Mesenchymal stem cell (in vitro differentiated cells and primary cell): ENCODE measurements at regions not wholly inside any gene's neighbourhood (a gene's known extent, or its start where the extent isn't known, plus 50 kb on each side); places are given as distances from the start of the nearest gene placed in this dataset.
"Not testable (repeated sequence)": the region's sequence is repeated elsewhere in the genome, so short reads cannot be mapped to it uniquely, and the experiment has no call there.

Source experiments
- DNase-seq: peaks from one replicate; pipeline ENCODE4 v3.0.0-alpha.2; 2013
- H2AFZ ChIP-seq: one replicate; pipeline ENCODE4 v1.6.1; 2013; ENCODE audit warnings: low read depth, mild to moderate bottlenecking, control low read depth, inconsistent platforms, low read length, moderate library complexity
- H2AK5ac ChIP-seq: 2 replicates; pipeline ENCODE4 v1.6.1; 2013; ENCODE audit warnings: low read length, moderate library complexity, mild to moderate bottlenecking, inconsistent platforms; ENCODE audit not compliant: severe bottlenecking
- H2BK120ac ChIP-seq: one replicate; pipeline ENCODE4 v1.6.1; 2013; ENCODE audit warnings: low read depth, mild to moderate bottlenecking, inconsistent platforms, low read length, moderate library complexity
- H2BK12ac ChIP-seq, 2 experiments: one replicate each; pipeline ENCODE4 v1.6.1; 2013; ENCODE audit warnings: inconsistent platforms in 2 of 2, low read length in 2 of 2, mild to moderate bottlenecking in 2 of 2, moderate library complexity in 2 of 2, control low read depth in 1 of 2
- H2BK15ac ChIP-seq: one replicate; pipeline ENCODE4 v1.6.1; 2013; ENCODE audit warnings: mild to moderate bottlenecking, low read depth, inconsistent platforms; ENCODE audit not compliant: poor library complexity, severe bottlenecking
- H2BK5ac ChIP-seq: 2 replicates; pipeline ENCODE4 v1.6.1; 2013; ENCODE audit warnings: low read depth, mild to moderate bottlenecking, low read length, control low read depth, inconsistent platforms; ENCODE audit not compliant: poor library complexity, severe bottlenecking
- H3K14ac ChIP-seq, 2 experiments: one replicate each; pipeline ENCODE4 v1.6.1; 2013; ENCODE audit warnings: inconsistent platforms in 2 of 2, low read length in 2 of 2, control low read depth in 1 of 2, mild to moderate bottlenecking in 1 of 2, moderate library complexity in 1 of 2
- H3K18ac ChIP-seq, 2 experiments: one replicate each; pipeline ENCODE4 v1.6.1; 2013; ENCODE audit warnings: inconsistent platforms in 2 of 2, low read length in 2 of 2, control low read depth in 1 of 2, low read depth in 1 of 2, mild to moderate bottlenecking in 1 of 2
- H3K23ac ChIP-seq, 2 experiments: one replicate each; pipeline ENCODE4 v1.6.1; 2013; ENCODE audit warnings: inconsistent platforms in 2 of 2, low read length in 2 of 2, mild to moderate bottlenecking in 2 of 2, moderate library complexity in 2 of 2, control low read depth in 1 of 2
- H3K27ac ChIP-seq: 2 replicates; pipeline ENCODE4 v1.5.1; 2013; ENCODE audit warnings: mild to moderate bottlenecking, moderate library complexity, low read length, control low read depth, inconsistent platforms; ENCODE audit not compliant: poor library complexity, severe bottlenecking
- H3K27me3 ChIP-seq, 2 experiments: 2 replicates each; pipeline versions ENCODE4 v1.6.1 to v1.7.0; 2013; ENCODE audit warnings: low read length in 2 of 2, mild to moderate bottlenecking in 2 of 2, moderate library complexity in 2 of 2, control low read depth in 1 of 2, inconsistent platforms in 1 of 2; ENCODE audit not compliant: control insufficient read depth in 1 of 2, insufficient read depth in 1 of 2
- H3K36me3 ChIP-seq, 2 experiments: 2 replicates each; pipeline versions ENCODE4 v1.6.1 to v1.7.0; 2013; ENCODE audit warnings: low read length in 2 of 2, control low read depth in 1 of 2, inconsistent platforms in 1 of 2, low read depth in 1 of 2, mild to moderate bottlenecking in 1 of 2; ENCODE audit not compliant: insufficient read depth in 2 of 2, control insufficient read depth in 1 of 2
- H3K4ac ChIP-seq, 2 experiments: one replicate each; pipeline ENCODE4 v1.6.1; 2013; ENCODE audit warnings: inconsistent platforms in 2 of 2, low read length in 2 of 2, mild to moderate bottlenecking in 2 of 2, moderate library complexity in 2 of 2, control low read depth in 1 of 2, low read depth in 1 of 2
- H3K4me1 ChIP-seq: 2 replicates; pipeline ENCODE4 v1.6.1; 2013; ENCODE audit warnings: low read depth, low read length, control low read depth; ENCODE audit not compliant: control insufficient read depth, insufficient read depth
- H3K4me2 ChIP-seq: 2 replicates; pipeline ENCODE4 v1.6.1; 2013; ENCODE audit warnings: low read length, mild to moderate bottlenecking, inconsistent platforms; ENCODE audit not compliant: poor library complexity, severe bottlenecking
- H3K4me3 ChIP-seq, 2 experiments: 2 replicates each; pipeline versions ENCODE4 v1.5.1 to v1.7.0; 2013; ENCODE audit warnings: low read length in 2 of 2, mild to moderate bottlenecking in 2 of 2, control low read depth in 1 of 2, low read depth in 1 of 2; ENCODE audit not compliant: insufficient read depth in 1 of 2
- H3K79me1 ChIP-seq: replicated peaks from 2 replicates; pipeline ENCODE4 v1.6.1; 2013; ENCODE audit warnings: mild to moderate bottlenecking, control low read depth, low read length, inconsistent platforms; ENCODE audit not compliant: poor library complexity, severe bottlenecking
- H3K9ac ChIP-seq: 2 replicates; pipeline ENCODE4 v1.7.0; 2013; ENCODE audit warnings: mild to moderate bottlenecking, low read length, moderate library complexity
- H3K9me3 ChIP-seq: 2 replicates; pipeline ENCODE4 v1.7.0; 2013; ENCODE audit warnings: mild to moderate bottlenecking, low read length; ENCODE audit not compliant: control insufficient read depth
- H4K8ac ChIP-seq: one replicate; pipeline ENCODE4 v1.6.1; 2013; ENCODE audit warnings: inconsistent platforms, mild to moderate bottlenecking, low read length, moderate library complexity
- H4K91ac ChIP-seq: one replicate; pipeline ENCODE4 v1.6.1; 2013; ENCODE audit warnings: mild to moderate bottlenecking, low read length, inconsistent platforms
- WGBS: methylation state at CpG from one replicate; pipeline ENCODE4 v1.1.7; 2013; ENCODE audit warnings: mixed read lengths; 5-methylcytosine and 5-hydroxymethylcytosine counted together

DNA sequence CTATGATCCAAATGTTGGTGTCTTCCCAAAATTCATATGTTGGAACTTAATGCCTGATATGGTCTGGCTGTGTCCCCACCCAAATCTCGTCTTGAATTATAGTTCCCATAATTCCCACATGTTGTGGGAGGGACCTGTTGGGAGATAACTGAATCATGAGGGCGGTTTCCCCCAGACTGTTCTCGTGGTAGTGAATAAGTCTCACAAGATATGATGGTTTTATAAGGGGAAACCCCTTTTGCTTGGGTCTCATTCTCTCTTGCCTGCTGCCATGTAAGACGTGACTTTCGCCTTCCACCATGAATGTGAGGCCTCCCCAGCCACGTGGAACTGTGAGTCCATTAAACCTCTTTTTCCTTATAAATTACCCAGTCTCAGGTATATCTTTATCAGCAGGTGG is 94.3 kb downstream of the ETS2 start:
- not testable (repeated sequence) for H2AFZ ChIP-seq, H3K4ac ChIP-seq, H3K18ac ChIP-seq, DNase-seq, H3K36me3 ChIP-seq, H3K79me1 ChIP-seq, H2BK5ac ChIP-seq, H3K27me3 ChIP-seq, H2AK5ac ChIP-seq, H3K9me3 ChIP-seq, H3K23ac ChIP-seq, H3K4me2 ChIP-seq, H4K91ac ChIP-seq, H3K27ac ChIP-seq, H4K8ac ChIP-seq, H3K4me3 ChIP-seq, H3K4me1 ChIP-seq, H3K9ac ChIP-seq, H3K14ac ChIP-seq, H2BK120ac ChIP-seq, H2BK12ac ChIP-seq, H2BK15ac ChIP-seq
- WGBS: 96% methylated on average over 5 of the region's 6 CpGs

DNA sequence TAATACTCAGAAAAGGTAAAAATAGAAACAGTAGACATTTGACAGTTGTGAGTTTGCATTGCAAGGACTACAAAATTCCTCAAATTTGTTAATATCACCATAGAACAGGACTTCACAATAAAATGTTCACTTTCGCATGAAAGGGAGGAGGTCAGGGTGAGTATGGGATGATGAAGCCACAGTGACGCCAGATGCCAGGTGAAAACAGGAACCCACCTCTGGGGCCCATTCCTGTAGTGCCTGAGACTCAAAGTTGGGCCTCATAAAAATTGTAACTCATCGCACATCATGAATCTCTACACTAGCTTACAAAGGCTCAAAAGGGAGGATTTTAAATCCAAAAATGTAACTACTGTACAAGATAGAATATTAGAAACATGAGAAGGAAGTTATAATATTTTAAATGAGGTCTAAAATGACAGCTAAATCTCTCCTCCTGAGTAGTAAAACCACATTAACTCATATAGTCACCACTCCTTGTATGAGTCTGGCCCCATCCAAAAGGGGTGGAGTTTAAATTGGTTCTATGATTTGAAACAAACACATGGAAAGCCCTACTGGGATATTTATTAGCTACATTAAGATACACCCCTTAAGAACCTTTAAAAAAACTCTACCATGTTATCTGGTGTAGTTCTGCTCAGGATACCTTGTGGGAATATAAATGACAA is 93.7 kb downstream of the ETS2 start:
- no peaks in the 10 kb centered on the region for H3K36me3 ChIP-seq

DNA sequence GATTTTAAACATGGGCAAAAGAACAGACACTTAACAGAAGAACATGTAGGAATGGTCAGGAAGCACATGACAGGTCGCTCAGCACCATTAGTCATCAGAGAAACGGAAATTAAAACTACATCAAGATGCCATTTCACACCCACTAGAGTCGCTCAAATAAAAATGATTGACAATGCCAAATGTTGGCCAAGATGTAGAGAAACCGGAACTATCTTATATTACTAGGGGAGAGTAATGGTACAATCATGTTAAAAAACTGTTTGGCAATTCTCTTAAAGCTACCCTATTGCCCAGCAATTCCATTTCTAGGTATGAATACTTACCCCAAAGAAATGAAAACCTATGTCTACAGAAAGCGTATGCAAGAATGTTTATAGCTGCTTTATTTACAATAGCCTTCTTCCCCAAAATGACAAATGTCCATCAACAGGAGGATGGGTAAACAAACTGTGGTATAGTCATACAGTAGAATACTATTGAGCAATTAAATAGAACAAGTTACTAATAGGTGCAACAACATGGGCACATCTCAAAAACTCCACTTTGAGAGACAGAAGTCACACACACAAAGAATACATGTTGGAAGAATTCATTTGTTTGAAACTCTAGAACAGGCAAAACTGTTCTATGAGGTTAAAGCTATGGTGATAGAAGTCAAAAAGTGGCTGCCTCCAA is 92.8 kb downstream of the ETS2 start:
- Histone ChIP-seq H3K9me3 (peaks cover 6% of the 10 kb centered on the region), H3K14ac (no peak overlapping the region), H3K4me2 (no peak overlapping the region), H2AFZ (no peak overlapping the region), H2BK12ac (no peak overlapping the region), H2BK15ac (no peak overlapping the region), H3K9ac (no peak overlapping the region), H3K27ac (no peak overlapping the region), H3K36me3 (no peaks in the 10 kb centered on the region), H2BK5ac (no peak overlapping the region), H4K91ac (no peak overlapping the region), H3K4ac (no peak overlapping the region), H4K8ac (no peak overlapping the region), H3K23ac (no peak overlapping the region), H3K27me3 (no peaks in the 10 kb centered on the region), H2AK5ac (no peak overlapping the region), H2BK120ac (no peak overlapping the region), H3K4me3 (no peak overlapping the region), H3K4me1 (no peaks in the 10 kb centered on the region), H3K79me1 (no peaks in the 10 kb centered on the region), H3K18ac (no peak overlapping the region)
- DNase-seq: no peak
- no CpG with 5 or more reads among the region's 5 CpGs for WGBS

More for the DNA sequence above, 93.7 kb downstream of the ETS2 start:
- Histone ChIP-seq H3K79me1 (no peaks in the 10 kb centered on the region), H2BK5ac (no peak overlapping the region), H3K27ac (no peak overlapping the region), H2BK12ac (no peak overlapping the region), H2BK120ac (no peak overlapping the region), H2AFZ (no peak overlapping the region), H3K14ac (no peak overlapping the region), H4K8ac (no peak overlapping the region), H4K91ac (no peak overlapping the region), H3K23ac (no peak overlapping the region), H3K4me2 (no peak overlapping the region), H3K4ac (no peak overlapping the region), H3K4me3 (no peak overlapping the region), H2BK15ac (no peak overlapping the region), H2AK5ac (no peak overlapping the region), H3K18ac (no peak overlapping the region), H3K9ac (no peak overlapping the region), H3K27me3 (peaks cover 0 to 3% of the 10 kb centered on the region in 2 experiments), H3K4me1 (no peaks in the 10 kb centered on the region), H3K9me3 (peaks cover 6% of the 10 kb centered on the region)
- 80% methylated on average over 1 of the region's 3 CpGs for WGBS
- DNase-seq: no peak

DNA sequence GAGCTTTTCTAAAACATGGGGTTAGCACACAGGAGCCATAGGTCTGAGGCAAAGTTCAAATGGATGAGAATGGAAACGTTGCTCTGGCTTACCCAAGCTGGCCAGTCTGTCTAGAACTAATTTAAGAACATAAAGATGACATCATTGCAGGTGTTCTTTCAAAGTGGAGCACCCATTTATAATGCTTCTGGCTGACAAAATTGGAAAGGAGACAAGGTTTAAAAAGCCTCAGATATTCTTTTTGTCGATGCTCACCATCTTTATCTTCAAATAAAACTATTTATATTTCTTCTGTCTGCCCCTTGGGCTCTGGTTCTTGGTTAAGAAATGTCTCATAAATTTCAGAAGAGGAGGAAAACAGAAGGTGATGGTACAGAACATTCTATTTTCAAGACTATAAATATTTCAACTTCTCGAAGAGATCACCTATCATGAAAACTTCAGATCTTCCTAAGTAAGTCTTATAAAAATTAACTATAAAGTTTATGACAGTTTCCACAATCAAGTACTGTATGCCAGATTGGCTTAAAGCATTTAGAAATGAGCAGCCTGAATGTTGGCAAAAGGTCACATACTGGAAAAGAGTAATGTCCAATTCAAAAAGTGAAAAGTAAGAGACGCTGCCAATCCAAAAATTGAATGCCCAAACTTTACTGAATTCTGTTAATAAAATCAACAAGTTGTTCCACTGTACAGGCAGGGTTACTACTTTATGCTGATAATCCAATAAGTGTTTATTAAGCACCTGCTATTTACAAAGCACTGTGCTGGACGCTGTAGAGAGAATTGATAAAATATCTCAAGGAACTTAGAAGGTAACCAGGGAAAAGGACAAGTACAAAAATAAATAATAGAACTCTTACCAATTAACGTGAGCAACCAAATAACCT is 92.0 kb downstream of the ETS2 start:
- H3K14ac ChIP-seq: no peak overlapping the region
- no peaks in the 10 kb centered on the region for H3K27me3 ChIP-seq

More for the DNA sequence above, 92.0 kb downstream of the ETS2 start:
- H2AK5ac ChIP-seq: no peak overlapping the region
- H3K9me3 ChIP-seq: peaks cover 4% of the 10 kb centered on the region
- no peak overlapping the region for H2BK15ac ChIP-seq
- WGBS: 63% methylated on average over 3 of the region's 6 CpGs
- no peak overlapping the region for H3K27ac ChIP-seq
- no peak overlapping the region for H4K91ac ChIP-seq
- DNase-seq: no peak
- H2BK120ac ChIP-seq: no peak overlapping the region
- H3K23ac ChIP-seq: no peak overlapping the region
- no peak overlapping the region for H3K4me2 ChIP-seq
- no peak overlapping the region for H3K4me3 ChIP-seq
- no peak overlapping the region for H3K18ac ChIP-seq
- H3K9ac ChIP-seq: no peak overlapping the region
- no peak overlapping the region for H4K8ac ChIP-seq
- H3K36me3 ChIP-seq: no peaks in the 10 kb centered on the region
- H3K4ac ChIP-seq: no peak overlapping the region
- no peak overlapping the region for H2BK12ac ChIP-seq
- no peak overlapping the region for H2BK5ac ChIP-seq
- no peaks in the 10 kb centered on the region for H3K4me1 ChIP-seq
- no peaks in the 10 kb centered on the region for H3K79me1 ChIP-seq
- no peak overlapping the region for H2AFZ ChIP-seq
